OCI-LY7 (cell line): ENCODE measurements at regions not wholly inside any gene's neighbourhood (a gene's known extent, or its start where the extent isn't known, plus 50 kb on each side); places are given as distances from the start of the nearest gene placed in this dataset.

Experiments used
- BruUV-seq: library from RNA; stranded (reverse); fragments of 400-500 nt; replicated peaks from 2 replicates; lab custom pipeline; 2021; lab: Mats Ljungman, UMichigan
- CTCF ChIA-PET: fragments of 300-600 bp; sonication (Branson Sonifier 250); formaldehyde crosslinking; loops from one replicate; lab custom pipeline; 2022; ENCODE audit warnings: antibody characterized with exemption; ENCODE audit not compliant: unreplicated experiment; lab: Charles Lee
- POLR2A ChIA-PET: fragments of 300-600 bp; sonication (Branson Sonifier 250); formaldehyde crosslinking; loops from one replicate; lab custom pipeline; 2022; ENCODE audit warnings: antibody characterized with exemption; lab: Charles Lee
- DNase-seq: peaks from one replicate; pipeline ENCODE4 v3.0.0-alpha.2; 2015; ENCODE audit warnings: low spot score
- H2AFZ ChIP-seq: fragments of 200-600 bp; sonication (generic), shearing (Covaris generic); 2 replicates; pipeline ENCODE4 v1.6.1; 2014; ENCODE audit warnings: mild to moderate bottlenecking, antibody characterized with exemption, low read length, moderate library complexity
- H3K27ac ChIP-seq: fragments of 200-600 bp; sonication (generic); 2 replicates; pipeline ENCODE4 v1.5.1; 2014; ENCODE audit warnings: mixed run types, low read depth, mild to moderate bottlenecking, moderate library complexity, low read length, inconsistent platforms; ENCODE audit not compliant: poor library complexity, severe bottlenecking
- H3K36me3 ChIP-seq: fragments of 200-600 bp; sonication (generic); 2 replicates; pipeline ENCODE4 v1.6.1; 2014; ENCODE audit warnings: mild to moderate bottlenecking, antibody characterized with exemption, low read length, moderate library complexity, mixed read lengths; ENCODE audit not compliant: insufficient read depth
- H3K4me1 ChIP-seq: fragments of 200-600 bp; sonication (generic); 2 replicates; pipeline ENCODE4 v1.5.1; 2014; ENCODE audit warnings: mild to moderate bottlenecking, low read length; ENCODE audit not compliant: insufficient read depth, poor library complexity, severe bottlenecking
- H3K4me2 ChIP-seq: fragments of 200-600 bp; sonication (generic); 2 replicates; pipeline ENCODE4 v1.6.1; 2014; ENCODE audit warnings: mild to moderate bottlenecking, low read length
- H3K4me3 ChIP-seq: fragments of 200-600 bp; sonication (generic); 2 replicates; pipeline ENCODE4 v1.5.1; 2014; ENCODE audit warnings: mild to moderate bottlenecking, low read depth, low read length; ENCODE audit not compliant: poor library complexity, severe bottlenecking
- H3K79me2 ChIP-seq: fragments of 200-600 bp; sonication (generic); 2 replicates; pipeline ENCODE4 v1.6.1; 2016; ENCODE audit warnings: low read depth, mild to moderate bottlenecking, low read length, moderate library complexity, mixed read lengths; ENCODE audit not compliant: insufficient read depth
- H3K9me2 ChIP-seq: fragments of 200-600 bp; sonication (generic); 2 replicates; pipeline ENCODE4 v1.6.1; 2016; ENCODE audit warnings: mild to moderate bottlenecking, low read length, mixed read lengths; ENCODE audit not compliant: insufficient read depth
- H3K9me3 ChIP-seq: fragments of 200-600 bp; sonication (generic); 2 replicates; pipeline ENCODE4 v1.6.1; 2014; ENCODE audit warnings: mild to moderate bottlenecking, mixed run types, low read length, mixed read lengths
- H4K20me1 ChIP-seq: fragments of 200-600 bp; sonication (generic); 2 replicates; pipeline ENCODE4 v1.6.1; 2014; ENCODE audit warnings: mild to moderate bottlenecking, antibody characterized with exemption, low read length, moderate library complexity, mixed read lengths; ENCODE audit not compliant: insufficient read depth
- EZH2phosphoT487 ChIP-seq: fragments of 200-600 bp; sonication (generic); IDR thresholded peaks from 2 replicates; pipeline ENCODE4 v1.6.1; 2018; ENCODE audit warnings: low read depth, borderline replicate concordance, mild to moderate bottlenecking, mixed run types, antibody characterized with exemption, low read length, moderate library complexity, mixed read lengths
- intact Hi-C: fragments of 100-400 bp; cut with micrococcal nuclease; formaldehyde crosslinking; loops from one replicate; pipeline ENCODE4 v1.10.0; 2022; ENCODE audit not compliant: unreplicated experiment
- TF ChIP-seq, protein P1 (sequence below): fragments of 200-600 bp; sonication (generic); conservative IDR thresholded peaks from 2 replicates; pipeline ENCODE4 v1.5.1; 2014; ENCODE audit warnings: mild to moderate bottlenecking, antibody characterized with exemption, low read length, moderate library complexity, mixed read lengths

GRCh38 chr3:168878655-168879054 is 782.9 kb upstream of the GOLIM4 start:
- Histone ChIP-seq H3K9me3 (no peaks in the 10 kb centered on the region), H3K79me2 (no peaks in the 10 kb centered on the region), H2AFZ (no peak overlapping the region), H3K27ac (no peak overlapping the region), H3K4me2 (no peak overlapping the region), H3K36me3 (no peaks in the 10 kb centered on the region), H4K20me1 (no peaks in the 10 kb centered on the region), H3K9me2 (no peaks in the 10 kb centered on the region), H3K4me1 (no peaks in the 10 kb centered on the region), H3K4me3 (no peak overlapping the region)
- POLR2A ChIA-PET = interaction anchor here (1.5 kb wide), 1 partner anchor 16 kb away, joined by 5 read pairs; no protein-coding TSS in a partner anchor
- intact Hi-C loops = no loop called here
- CTCF ChIA-PET = no interaction called here
- no peak for TF ChIP-seq EZH2phosphoT487
- TF ChIP-seq, protein P1, sequence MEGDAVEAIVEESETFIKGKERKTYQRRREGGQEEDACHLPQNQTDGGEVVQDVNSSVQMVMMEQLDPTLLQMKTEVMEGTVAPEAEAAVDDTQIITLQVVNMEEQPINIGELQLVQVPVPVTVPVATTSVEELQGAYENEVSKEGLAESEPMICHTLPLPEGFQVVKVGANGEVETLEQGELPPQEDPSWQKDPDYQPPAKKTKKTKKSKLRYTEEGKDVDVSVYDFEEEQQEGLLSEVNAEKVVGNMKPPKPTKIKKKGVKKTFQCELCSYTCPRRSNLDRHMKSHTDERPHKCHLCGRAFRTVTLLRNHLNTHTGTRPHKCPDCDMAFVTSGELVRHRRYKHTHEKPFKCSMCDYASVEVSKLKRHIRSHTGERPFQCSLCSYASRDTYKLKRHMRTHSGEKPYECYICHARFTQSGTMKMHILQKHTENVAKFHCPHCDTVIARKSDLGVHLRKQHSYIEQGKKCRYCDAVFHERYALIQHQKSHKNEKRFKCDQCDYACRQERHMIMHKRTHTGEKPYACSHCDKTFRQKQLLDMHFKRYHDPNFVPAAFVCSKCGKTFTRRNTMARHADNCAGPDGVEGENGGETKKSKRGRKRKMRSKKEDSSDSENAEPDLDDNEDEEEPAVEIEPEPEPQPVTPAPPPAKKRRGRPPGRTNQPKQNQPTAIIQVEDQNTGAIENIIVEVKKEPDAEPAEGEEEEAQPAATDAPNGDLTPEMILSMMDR = no peak
- no peak for DNase-seq
- BruUV-seq = no TSS peak

DNA sequence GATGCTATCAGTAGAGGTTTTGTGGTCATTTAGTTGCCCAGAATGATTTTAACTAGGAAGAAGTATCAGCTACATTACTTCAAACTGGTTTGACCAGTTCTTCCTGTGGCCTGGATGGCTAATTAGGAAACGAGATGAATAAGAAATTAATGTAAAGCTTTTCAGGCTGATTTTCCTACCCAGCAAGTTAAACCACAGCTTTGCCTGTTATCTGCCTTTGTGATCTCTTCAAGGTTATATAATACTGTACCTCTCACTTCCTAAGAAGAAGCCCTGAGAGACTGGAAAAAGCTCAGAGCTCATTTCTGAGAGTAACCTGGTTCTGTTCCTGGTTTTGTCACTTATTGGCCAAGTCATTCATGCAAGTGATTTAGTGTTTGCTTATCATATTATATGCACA is 782.2 kb upstream of the GOLIM4 start:
- Histone ChIP-seq H3K9me3 (no peaks in the 10 kb centered on the region), H2AFZ (no peak overlapping the region), H3K4me2 (no peak overlapping the region), H3K4me1 (no peaks in the 10 kb centered on the region), H3K79me2 (no peaks in the 10 kb centered on the region), H3K36me3 (no peaks in the 10 kb centered on the region), H3K9me2 (no peaks in the 10 kb centered on the region), H3K4me3 (no peak overlapping the region), H3K27ac (no peak overlapping the region), H4K20me1 (no peaks in the 10 kb centered on the region)
- intact Hi-C loops = no loop called here
- ChIA-PET CTCF (no interaction called here), POLR2A (interaction anchor here (0.7 to 1.5 kb wide), 3 partner anchors 11 to 24 kb away, joined by 3 to 5 read pairs (median 3); no protein-coding TSS in a partner anchor)
- no TSS peak for BruUV-seq
- no peak for DNase-seq
- TF ChIP-seq, protein P1 = no peak
- TF ChIP-seq EZH2phosphoT487 = no peak

- Histone ChIP-seq H4K20me1 (no peaks in the 10 kb centered on the region), H3K36me3 (no peaks in the 10 kb centered on the region), H3K27ac (no peak overlapping the region), H3K9me2 (no peaks in the 10 kb centered on the region), H3K4me1 (no peaks in the 10 kb centered on the region), H3K4me2 (no peak overlapping the region), H3K9me3 (no peaks in the 10 kb centered on the region), H3K4me3 (no peak overlapping the region), H2AFZ (no peak overlapping the region), H3K79me2 (no peaks in the 10 kb centered on the region)
- TF ChIP-seq, protein P1 = no peak
- TF ChIP-seq EZH2phosphoT487 = no peak
- BruUV-seq = no TSS peak
- intact Hi-C loops = no loop called here
- DNase-seq = no peak
- ChIA-PET CTCF (no interaction called here), POLR2A (interaction anchor here (0.6 to 0.7 kb wide), 2 partner anchors 492 to 571 kb away, joined by 3 to 4 read pairs; no protein-coding TSS in a partner anchor)
Measured at GRCh38 chr3:168876346-168877035, 780.8 kb upstream of the GOLIM4 start.
